ENCODE measurements at regions not wholly inside any gene's neighbourhood (a gene's known extent, or its start where the extent isn't known, plus 50 kb on each side); places are given as distances from the start of the nearest gene placed in this dataset.

- Histone ChIP-seq H3K4me3 (ENCODE audit: insufficient read depth, low read length) (no peak overlapping the region), H3K27ac (ENCODE audit: low read depth, low read length) (no peak overlapping the region), H3K79me2 (ENCODE audit: insufficient read depth, low read length) (no peaks in the 10 kb centered on the region), H3K9me3 (ENCODE audit: low read depth, low read length) (no peaks in the 10 kb centered on the region), H2AFZ (ENCODE audit: low read length) (no peak overlapping the region), H3K36me3 (ENCODE audit: insufficient read depth, low read length) (no peaks in the 10 kb centered on the region), H3K27me3 (ENCODE audit: insufficient read depth, low read length) (no peaks in the 10 kb centered on the region), H3K4me2 (ENCODE audit: insufficient read depth, low read length) (no peak overlapping the region), H4K20me1 (ENCODE audit: insufficient read depth, low read length) (no peaks in the 10 kb centered on the region), H3K4me1 (ENCODE audit: insufficient read depth, low read length) (peaks cover 9% of the 10 kb centered on the region)
- DNase-seq (ENCODE audit: insufficient read length, low spot score, missing footprints), result no peak
- TF ChIP-seq CTCF (IDR thresholded peaks at IDR 0.05; ENCODE audit: extremely low read depth, low read depth, low read length), result no peak
Observed at GRCh38 chr3:104868291-104868690, 498.4 kb upstream of the ALCAM start.

- no peak overlapping the region for H3K27ac ChIP-seq (ENCODE audit: low read depth, low read length)
- TF ChIP-seq CTCF (IDR thresholded peaks at IDR 0.05; ENCODE audit: extremely low read depth, low read depth, low read length), result no peak
- H3K4me1 ChIP-seq (ENCODE audit: insufficient read depth, low read length), result peaks cover 15% of the 10 kb centered on the region
- H3K79me2 ChIP-seq (ENCODE audit: insufficient read depth, low read length), result no peaks in the 10 kb centered on the region
- no peak overlapping the region for H2AFZ ChIP-seq (ENCODE audit: low read length)
- no peaks in the 10 kb centered on the region for H4K20me1 ChIP-seq (ENCODE audit: insufficient read depth, low read length)
- DNase-seq (ENCODE audit: insufficient read length, low spot score, missing footprints), result no peak
- H3K9me3 ChIP-seq (ENCODE audit: low read depth, low read length), result no peaks in the 10 kb centered on the region
- no peak overlapping the region for H3K4me2 ChIP-seq (ENCODE audit: insufficient read depth, low read length)
- no peaks in the 10 kb centered on the region for H3K27me3 ChIP-seq (ENCODE audit: insufficient read depth, low read length)
- H3K36me3 ChIP-seq (ENCODE audit: insufficient read depth, low read length), result no peaks in the 10 kb centered on the region
- H3K4me3 ChIP-seq (ENCODE audit: insufficient read depth, low read length), result no peak overlapping the region
Observed at GRCh38 chr3:104870276-104870675, 496.4 kb upstream of the ALCAM start.

GRCh38 chr3:104873331-104873730 is 493.4 kb upstream of the ALCAM start:
- peak overlapping the region; percentile 2 for H3K4me2 ChIP-seq (ENCODE audit: insufficient read depth, low read length)
- no peaks in the 10 kb centered on the region for H3K36me3 ChIP-seq (ENCODE audit: insufficient read depth, low read length)
- DNase-seq (ENCODE audit: insufficient read length, low spot score, missing footprints), result peak; percentile 51
- no peaks in the 10 kb centered on the region for H3K79me2 ChIP-seq (ENCODE audit: insufficient read depth, low read length)
- no peak for TF ChIP-seq CTCF (IDR thresholded peaks at IDR 0.05; ENCODE audit: extremely low read depth, low read depth, low read length)
- H4K20me1 ChIP-seq (ENCODE audit: insufficient read depth, low read length), result no peaks in the 10 kb centered on the region
- H3K4me1 ChIP-seq (ENCODE audit: insufficient read depth, low read length), result peaks cover 19% of the 10 kb centered on the region
- no peak overlapping the region for H2AFZ ChIP-seq (ENCODE audit: low read length)
- H3K9me3 ChIP-seq (ENCODE audit: low read depth, low read length), result no peaks in the 10 kb centered on the region
- no peak overlapping the region for H3K27ac ChIP-seq (ENCODE audit: low read depth, low read length)
- no peak overlapping the region for H3K4me3 ChIP-seq (ENCODE audit: insufficient read depth, low read length)
- no peaks in the 10 kb centered on the region for H3K27me3 ChIP-seq (ENCODE audit: insufficient read depth, low read length)

GRCh38 chr3:104878395-104878794 is 488.3 kb upstream of the ALCAM start:
- Histone ChIP-seq H3K4me3 (ENCODE audit: insufficient read depth, low read length) (no peak overlapping the region), H3K4me1 (ENCODE audit: insufficient read depth, low read length) (peaks cover 20% of the 10 kb centered on the region), H3K27ac (ENCODE audit: low read depth, low read length) (peak overlapping the region; percentile 39), H3K4me2 (ENCODE audit: insufficient read depth, low read length) (no peak overlapping the region), H3K27me3 (ENCODE audit: insufficient read depth, low read length) (no peaks in the 10 kb centered on the region), H2AFZ (ENCODE audit: low read length) (no peak overlapping the region), H3K36me3 (ENCODE audit: insufficient read depth, low read length) (no peaks in the 10 kb centered on the region), H4K20me1 (ENCODE audit: insufficient read depth, low read length) (no peaks in the 10 kb centered on the region), H3K9me3 (ENCODE audit: low read depth, low read length) (no peaks in the 10 kb centered on the region), H3K79me2 (ENCODE audit: insufficient read depth, low read length) (no peaks in the 10 kb centered on the region)
- no peak for TF ChIP-seq CTCF (IDR thresholded peaks at IDR 0.05; ENCODE audit: extremely low read depth, low read depth, low read length)
- DNase-seq (ENCODE audit: insufficient read length, low spot score, missing footprints), result peak; percentile 29

Data from osteoblast (primary cell).